Fibroblast of lung (primary cell): ENCODE measurements at regions not wholly inside any gene's neighbourhood (a gene's known extent, or its start where the extent isn't known, plus 50 kb on each side); places are given as distances from the start of the nearest gene placed in this dataset.

Experiments
- CTCF ChIP-seq, 2 donors: IDR thresholded peaks in 1 of 2; conservative IDR thresholded peaks in 1 of 2; 1 replicate in 1 of 2; 2 replicates in 1 of 2; pipeline ENCODE4 v1.5.1; 2011 to 2012; ENCODE audit warnings: low read length in 2 of 2, control low read depth in 1 of 2, inconsistent platforms in 1 of 2, low read depth in 1 of 2, mild to moderate bottlenecking in 1 of 2
- EZH2 ChIP-seq: IDR thresholded peaks from 2 replicates; pipeline ENCODE4 v1.5.1; 2012; ENCODE audit warnings: low read length, control low read depth, mild to moderate bottlenecking; ENCODE audit errors: missing control alignments

GRCh38 chr1:98292994-98293393 is 368.5 kb upstream of the SNX7 start:
- TF ChIP-seq EZH2 (no peak), CTCF (conservative IDR thresholded peaks at IDR 0.05 in 1 of 2, IDR thresholded peaks at IDR 0.05 in 1 of 2; ENCODE audit: low read depth in 1 of 2, low read length in 2 of 2) (no peak)
